Large intestine (tissue), 3 donors: ENCODE measurements at regions not wholly inside any gene's neighbourhood (a gene's known extent, or its start where the extent isn't known, plus 50 kb on each side); places are given as distances from the start of the nearest gene placed in this dataset.

Experiments
- DNase-seq, 2 donors: peaks; one replicate each; pipeline versions ENCODE4 v3.0.0 to v3.0.0-alpha.2; 2013
- H3K27ac ChIP-seq: one replicate; pipeline ENCODE4 v1.5.1; 2013; ENCODE audit warnings: low read length
- H3K27me3 ChIP-seq: 2 replicates; pipeline ENCODE4 v1.6.1; 2013; ENCODE audit warnings: low read length; ENCODE audit not compliant: control insufficient read depth, insufficient read depth
- H3K36me3 ChIP-seq: 2 replicates; pipeline ENCODE4 v1.6.1; 2013; ENCODE audit warnings: low read length; ENCODE audit not compliant: control insufficient read depth, insufficient read depth
- H3K4me1 ChIP-seq: one replicate; pipeline ENCODE4 v1.6.1; 2013; ENCODE audit warnings: low read length; ENCODE audit not compliant: control insufficient read depth, insufficient read depth
- H3K4me3 ChIP-seq: one replicate; pipeline ENCODE4 v1.5.1; 2013; ENCODE audit warnings: low read length
- H3K9me3 ChIP-seq: one replicate; pipeline ENCODE4 v1.6.1; 2013; ENCODE audit warnings: mild to moderate bottlenecking, low read depth, low read length, moderate library complexity; ENCODE audit not compliant: control insufficient read depth
- WGBS: methylation state at CpG from one replicate; pipeline ENCODE4 v1.1.5; 2013; ENCODE audit warnings: low lambda C conversion rate; ENCODE audit not compliant: insufficient coverage; 5-methylcytosine and 5-hydroxymethylcytosine counted together

GRCh38 chr3:176577447-176577846 lies 619.8 kb downstream of the TBL1XR1 start:
- H3K4me3 ChIP-seq = no peak overlapping the region

GRCh38 chr3:176574786-176575185 lies 622.5 kb downstream of the TBL1XR1 start:
- H3K27ac ChIP-seq = no peak overlapping the region
- no peak for DNase-seq
- WGBS = no CpG with 5 or more reads among the region's 1 CpG
- no peaks in the 10 kb centered on the region for H3K4me1 ChIP-seq
- H3K27me3 ChIP-seq = no peaks in the 10 kb centered on the region
- H3K36me3 ChIP-seq = no peaks in the 10 kb centered on the region
- H3K9me3 ChIP-seq = no peaks in the 10 kb centered on the region
- no peak overlapping the region for H3K4me3 ChIP-seq

More at GRCh38 chr3:176577447-176577846, 619.8 kb downstream of the TBL1XR1 start:
- Histone ChIP-seq H3K36me3 (no peaks in the 10 kb centered on the region), H3K27ac (no peak overlapping the region), H3K4me1 (no peaks in the 10 kb centered on the region), H3K9me3 (no peaks in the 10 kb centered on the region), H3K27me3 (no peaks in the 10 kb centered on the region)
- DNase-seq = no peak
- WGBS = no CpG with 5 or more reads among the region's 5 CpGs

- H3K4me3 ChIP-seq = no peak overlapping the region
- H3K36me3 ChIP-seq = no peaks in the 10 kb centered on the region
- H3K4me1 ChIP-seq = no peaks in the 10 kb centered on the region
- H3K27ac ChIP-seq = no peak overlapping the region
- H3K9me3 ChIP-seq = no peaks in the 10 kb centered on the region
- no peaks in the 10 kb centered on the region for H3K27me3 ChIP-seq
- no peak for DNase-seq
- WGBS = no CpG with 5 or more reads among the region's 6 CpGs
Measured at GRCh38 chr3:176571926-176572325, 625.4 kb downstream of the TBL1XR1 start.

- no peaks in the 10 kb centered on the region for H3K4me1 ChIP-seq
- no peak overlapping the region for H3K27ac ChIP-seq
- H3K27me3 ChIP-seq = no peaks in the 10 kb centered on the region
- no peak for DNase-seq
- H3K36me3 ChIP-seq = no peaks in the 10 kb centered on the region
- 60% methylated on average over 1 of the region's 5 CpGs for WGBS
- H3K4me3 ChIP-seq = no peak overlapping the region
- no peaks in the 10 kb centered on the region for H3K9me3 ChIP-seq
Measured at GRCh38 chr3:176570992-176571391, 626.3 kb downstream of the TBL1XR1 start.

- H3K36me3 ChIP-seq = no peaks in the 10 kb centered on the region
- H3K4me1 ChIP-seq = no peaks in the 10 kb centered on the region
- H3K4me3 ChIP-seq = no peak overlapping the region
- 43% methylated on average over 1 of the region's 3 CpGs for WGBS
- no peaks in the 10 kb centered on the region for H3K27me3 ChIP-seq
- H3K9me3 ChIP-seq = no peaks in the 10 kb centered on the region
- no peak for DNase-seq
- H3K27ac ChIP-seq = no peak overlapping the region
Measured at GRCh38 chr3:176568189-176568588, 629.1 kb downstream of the TBL1XR1 start.

GRCh38 chr3:176566757-176567156 lies 630.5 kb downstream of the TBL1XR1 start:
- Histone ChIP-seq H3K27me3 (no peaks in the 10 kb centered on the region), H3K9me3 (no peaks in the 10 kb centered on the region), H3K36me3 (no peaks in the 10 kb centered on the region), H3K4me3 (no peak overlapping the region), H3K4me1 (no peaks in the 10 kb centered on the region), H3K27ac (no peak overlapping the region)
- WGBS = no CpG with 5 or more reads among the region's 2 CpGs
- no peak for DNase-seq

- H3K9me3 ChIP-seq = no peaks in the 10 kb centered on the region
- H3K36me3 ChIP-seq = no peaks in the 10 kb centered on the region
- no peaks in the 10 kb centered on the region for H3K4me1 ChIP-seq
- no peak overlapping the region for H3K27ac ChIP-seq
- no peak overlapping the region for H3K4me3 ChIP-seq
- H3K27me3 ChIP-seq = no peaks in the 10 kb centered on the region
- no CpG with 5 or more reads among the region's 1 CpG for WGBS
- DNase-seq = no peak
Measured at GRCh38 chr3:176562331-176562730, 635.0 kb downstream of the TBL1XR1 start.

GRCh38 chr3:176561826-176562225 lies 635.5 kb downstream of the TBL1XR1 start:
- no peak for DNase-seq
- Histone ChIP-seq H3K36me3 (no peaks in the 10 kb centered on the region), H3K27me3 (no peaks in the 10 kb centered on the region), H3K4me1 (no peaks in the 10 kb centered on the region), H3K9me3 (no peaks in the 10 kb centered on the region), H3K27ac (no peak overlapping the region), H3K4me3 (no peak overlapping the region)
- WGBS = no CpG with 5 or more reads among the region's 3 CpGs

- Histone ChIP-seq H3K9me3 (no peaks in the 10 kb centered on the region), H3K4me1 (no peaks in the 10 kb centered on the region), H3K27me3 (no peaks in the 10 kb centered on the region), H3K36me3 (no peaks in the 10 kb centered on the region), H3K27ac (no peak overlapping the region), H3K4me3 (no peak overlapping the region)
- DNase-seq = no peak
- WGBS = 80% methylated on average over 1 of the region's 10 CpGs
Measured at GRCh38 chr3:176554791-176555654, 642.3 kb downstream of the TBL1XR1 start.

GRCh38 chr3:176554264-176554663 lies 643.0 kb downstream of the TBL1XR1 start:
- Histone ChIP-seq H3K9me3 (no peaks in the 10 kb centered on the region), H3K4me1 (no peaks in the 10 kb centered on the region), H3K27ac (no peak overlapping the region), H3K4me3 (no peak overlapping the region), H3K27me3 (no peaks in the 10 kb centered on the region), H3K36me3 (no peaks in the 10 kb centered on the region)
- WGBS = 40% methylated on average over 1 of the region's 2 CpGs
- no peak for DNase-seq

GRCh38 chr3:176526942-176527341 lies 670.3 kb downstream of the TBL1XR1 start:
- WGBS = no CpG with 5 or more reads among the region's 1 CpG
- Histone ChIP-seq H3K27me3 (no peaks in the 10 kb centered on the region), H3K27ac (no peak overlapping the region), H3K4me1 (no peaks in the 10 kb centered on the region), H3K9me3 (no peaks in the 10 kb centered on the region), H3K36me3 (no peaks in the 10 kb centered on the region), H3K4me3 (no peak overlapping the region)
- no peak for DNase-seq
